ENCODE measurements at regions not wholly inside any gene's neighbourhood (a gene's known extent, or its start where the extent isn't known, plus 50 kb on each side); places are given as distances from the start of the nearest gene placed in this dataset.

DNA sequence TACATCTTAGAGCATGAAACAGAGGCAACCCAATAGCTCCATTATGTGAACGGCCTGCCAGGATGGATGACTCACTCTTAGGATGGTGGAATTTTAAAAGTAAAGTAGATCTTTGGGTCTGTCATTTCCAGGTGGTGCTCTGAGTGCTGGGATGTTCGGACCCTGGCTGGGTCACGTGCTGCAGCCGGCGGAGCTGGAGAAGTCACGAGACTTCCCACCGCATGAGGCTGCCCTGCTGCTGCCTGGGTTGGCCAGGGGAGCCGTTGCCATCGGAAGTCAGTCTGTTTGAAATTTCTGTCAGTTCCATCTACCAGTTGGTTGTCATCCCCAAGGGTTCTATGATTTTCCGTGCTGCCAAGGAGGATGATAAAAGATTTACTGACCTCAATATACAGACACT is 93.3 kb upstream of the ALKAL2 start:
- no peak for DNase-seq (ENCODE audit: low read depth in 1 of 2, low spot score in 1 of 2)
- in situ Hi-C loops (cut with HindIII; ENCODE audit: low pct_unique_long_range_greater_than_20kb, low sequenced_read_pairs): no loop called here
- TF ChIP-seq JUND (IDR thresholded peaks at IDR 0.05; ENCODE audit: low read depth): no peak

GRCh38 chr2:380772-381171 is 92.9 kb upstream of the ALKAL2 start:
- in situ Hi-C loops (cut with HindIII; ENCODE audit: low pct_unique_long_range_greater_than_20kb, low sequenced_read_pairs): no loop called here
- DNase-seq (ENCODE audit: low read depth in 1 of 2, low spot score in 1 of 2): no peak
- TF ChIP-seq JUND (IDR thresholded peaks at IDR 0.05; ENCODE audit: low read depth): no peak

- DNase-seq (ENCODE audit: low read depth in 1 of 2, low spot score in 1 of 2): no peak
- no peak for TF ChIP-seq JUND (IDR thresholded peaks at IDR 0.05; ENCODE audit: low read depth)
- in situ Hi-C loops (cut with HindIII; ENCODE audit: low pct_unique_long_range_greater_than_20kb, low sequenced_read_pairs): no loop called here
Measured at GRCh38 chr2:380221-380620, 92.3 kb upstream of the ALKAL2 start.

- no peak for DNase-seq (ENCODE audit: low read depth in 1 of 2, low spot score in 1 of 2)
- in situ Hi-C loops (cut with HindIII; ENCODE audit: low pct_unique_long_range_greater_than_20kb, low sequenced_read_pairs): no loop called here
- TF ChIP-seq JUND (IDR thresholded peaks at IDR 0.05; ENCODE audit: low read depth): no peak
Measured at GRCh38 chr2:379778-380177, 91.9 kb upstream of the ALKAL2 start.

GRCh38 chr2:378364-378763 is 90.5 kb upstream of the ALKAL2 start:
- TF ChIP-seq JUND (IDR thresholded peaks at IDR 0.05; ENCODE audit: low read depth): no peak
- no peak for DNase-seq (ENCODE audit: low read depth in 1 of 2, low spot score in 1 of 2)
- in situ Hi-C loops (cut with HindIII; ENCODE audit: low pct_unique_long_range_greater_than_20kb, low sequenced_read_pairs): no loop called here

DNA sequence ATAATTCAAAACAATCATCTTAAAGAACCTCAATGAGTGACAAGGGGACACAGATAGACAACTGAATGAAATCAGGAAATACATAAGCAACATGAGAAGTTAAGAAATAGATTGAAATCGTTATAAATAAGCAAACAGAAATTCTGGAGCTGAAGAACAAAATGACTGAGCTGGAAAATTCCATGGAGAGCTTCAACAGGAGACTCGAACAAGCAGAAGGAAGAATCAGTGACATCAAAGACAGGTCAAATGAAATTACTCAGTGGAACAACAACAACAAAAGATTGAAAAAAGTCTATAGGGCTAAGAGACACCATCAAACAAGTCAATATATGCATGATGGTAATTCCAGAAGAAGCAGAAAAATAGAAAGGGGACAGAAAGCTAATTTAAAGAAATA is 89.5 kb upstream of the ALKAL2 start:
- in situ Hi-C loops (cut with HindIII; ENCODE audit: low pct_unique_long_range_greater_than_20kb, low sequenced_read_pairs): no loop called here
- DNase-seq (ENCODE audit: low read depth in 1 of 2, low spot score in 1 of 2): no peak
- TF ChIP-seq JUND (IDR thresholded peaks at IDR 0.05; ENCODE audit: low read depth): no peak

- DNase-seq (ENCODE audit: low read depth in 1 of 2, low spot score in 1 of 2): no peak
- TF ChIP-seq JUND (IDR thresholded peaks at IDR 0.05; ENCODE audit: low read depth): no peak
- in situ Hi-C loops (cut with HindIII; ENCODE audit: low pct_unique_long_range_greater_than_20kb, low sequenced_read_pairs): no loop called here
Measured at GRCh38 chr2:375956-376307, 88.0 kb upstream of the ALKAL2 start.

- DNase-seq (ENCODE audit: low read depth in 1 of 2, low spot score in 1 of 2): no peak
- in situ Hi-C loops (cut with HindIII; ENCODE audit: low pct_unique_long_range_greater_than_20kb, low sequenced_read_pairs): no loop called here
- TF ChIP-seq JUND (IDR thresholded peaks at IDR 0.05; ENCODE audit: low read depth): no peak
Measured at GRCh38 chr2:375270-375955, 87.5 kb upstream of the ALKAL2 start.

- in situ Hi-C loops (cut with HindIII; ENCODE audit: low pct_unique_long_range_greater_than_20kb, low sequenced_read_pairs): no loop called here
- TF ChIP-seq JUND (IDR thresholded peaks at IDR 0.05; ENCODE audit: low read depth): no peak
- DNase-seq (ENCODE audit: low read depth in 1 of 2, low spot score in 1 of 2): no peak
Measured at GRCh38 chr2:368386-368785, 80.5 kb upstream of the ALKAL2 start.

GRCh38 chr2:367246-367645 is 79.4 kb upstream of the ALKAL2 start:
- DNase-seq (ENCODE audit: low read depth in 1 of 2, low spot score in 1 of 2): no peak
- TF ChIP-seq JUND (IDR thresholded peaks at IDR 0.05; ENCODE audit: low read depth): no peak

GRCh38 chr2:366706-367105 is 78.8 kb upstream of the ALKAL2 start:
- no peak for TF ChIP-seq JUND (IDR thresholded peaks at IDR 0.05; ENCODE audit: low read depth)
- DNase-seq (ENCODE audit: low read depth in 1 of 2, low spot score in 1 of 2): no peak
- in situ Hi-C loops (cut with HindIII; ENCODE audit: low pct_unique_long_range_greater_than_20kb, low sequenced_read_pairs): no loop called here

More at GRCh38 chr2:367246-367645, 79.4 kb upstream of the ALKAL2 start:
- in situ Hi-C loops (cut with HindIII; ENCODE audit: low pct_unique_long_range_greater_than_20kb, low sequenced_read_pairs): no loop called here

DNA sequence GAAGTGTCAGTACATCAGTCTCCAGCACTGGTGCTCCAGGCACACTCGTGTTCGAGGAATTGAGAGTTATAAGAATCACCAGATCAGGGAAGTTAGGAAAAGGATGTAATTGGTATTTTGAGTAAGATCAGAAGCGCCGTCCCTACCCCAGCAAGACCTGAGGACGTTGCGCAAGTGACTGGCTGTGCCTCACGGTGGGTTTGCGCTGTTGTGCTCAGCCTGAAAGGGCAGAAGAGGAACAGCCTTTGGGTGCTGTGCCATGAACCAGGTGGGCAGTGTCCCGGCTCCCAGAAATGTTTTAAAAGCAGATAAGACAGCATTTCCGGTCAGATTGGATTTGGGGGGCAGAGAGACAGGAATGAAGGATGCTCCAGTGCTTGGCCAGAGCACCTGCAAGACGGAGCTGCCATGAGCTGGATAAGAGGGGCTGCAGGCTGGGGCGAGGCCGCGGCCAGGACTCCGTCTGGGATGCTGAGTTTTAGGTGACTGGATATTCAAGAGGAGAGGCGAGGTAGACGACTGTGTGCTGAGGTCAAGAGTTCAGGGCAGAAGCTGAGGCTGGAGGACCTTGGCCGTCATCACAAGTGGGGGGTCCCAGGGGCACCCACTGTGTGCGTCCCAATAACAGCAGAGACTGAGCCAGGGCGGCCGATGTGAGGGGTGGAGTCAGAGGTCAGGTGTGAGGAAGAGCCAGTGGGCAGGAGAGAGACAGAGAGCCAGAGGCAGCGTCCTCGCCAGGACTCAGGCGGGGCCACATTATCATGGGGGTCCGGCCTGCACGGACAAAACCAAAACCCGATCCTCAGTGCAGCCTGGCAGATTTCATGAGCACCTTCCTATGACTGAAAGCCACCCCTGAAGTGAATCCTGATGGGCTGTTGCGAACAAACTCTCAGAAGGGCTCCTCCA is 77.7 kb upstream of the ALKAL2 start:
- DNase-seq (ENCODE audit: low read depth in 1 of 2, low spot score in 1 of 2): no peak
- TF ChIP-seq JUND (IDR thresholded peaks at IDR 0.05; ENCODE audit: low read depth): no peak
- in situ Hi-C loops (cut with HindIII; ENCODE audit: low pct_unique_long_range_greater_than_20kb, low sequenced_read_pairs): no loop called here

DNA sequence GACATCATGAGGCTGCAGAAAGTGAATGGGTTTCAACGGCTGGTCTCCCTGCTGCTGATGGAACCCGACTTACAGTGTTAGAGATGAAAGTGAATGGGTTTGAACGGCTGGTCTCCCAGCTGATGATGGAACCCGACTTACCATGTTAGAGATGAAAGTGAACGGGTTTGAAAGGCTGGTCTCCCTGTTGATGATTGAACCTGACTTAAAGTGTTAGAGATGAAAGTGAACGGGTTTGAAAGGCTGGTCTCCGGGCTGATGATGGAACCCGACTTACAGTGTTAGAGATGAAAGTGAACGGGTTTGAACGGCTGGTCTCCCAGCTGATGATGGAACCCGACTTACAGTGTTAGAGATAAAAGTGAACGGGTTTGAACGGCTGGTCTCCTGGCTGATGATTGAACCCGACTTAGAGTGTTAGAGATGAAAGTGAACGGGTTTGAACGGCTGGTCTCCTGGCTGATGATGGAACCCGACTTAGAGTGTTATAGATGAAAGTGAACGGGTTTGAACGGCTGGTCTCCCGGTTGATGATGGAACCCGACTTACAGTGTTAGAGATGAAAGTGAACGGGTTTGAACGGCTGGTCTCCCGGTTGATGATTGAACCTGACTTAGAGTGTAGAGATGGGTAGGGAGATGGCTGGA is 76.1 kb upstream of the ALKAL2 start:
- no peak for DNase-seq (ENCODE audit: low read depth in 1 of 2, low spot score in 1 of 2)
- in situ Hi-C loops (cut with HindIII; ENCODE audit: low pct_unique_long_range_greater_than_20kb, low sequenced_read_pairs): no loop called here
- no peak for TF ChIP-seq JUND (IDR thresholded peaks at IDR 0.05; ENCODE audit: low read depth)

Data from T47D (cell line).